ENCODE measurements at regions not wholly inside any gene's neighbourhood (a gene's known extent, or its start where the extent isn't known, plus 50 kb on each side); places are given as distances from the start of the nearest gene placed in this dataset.

DNA sequence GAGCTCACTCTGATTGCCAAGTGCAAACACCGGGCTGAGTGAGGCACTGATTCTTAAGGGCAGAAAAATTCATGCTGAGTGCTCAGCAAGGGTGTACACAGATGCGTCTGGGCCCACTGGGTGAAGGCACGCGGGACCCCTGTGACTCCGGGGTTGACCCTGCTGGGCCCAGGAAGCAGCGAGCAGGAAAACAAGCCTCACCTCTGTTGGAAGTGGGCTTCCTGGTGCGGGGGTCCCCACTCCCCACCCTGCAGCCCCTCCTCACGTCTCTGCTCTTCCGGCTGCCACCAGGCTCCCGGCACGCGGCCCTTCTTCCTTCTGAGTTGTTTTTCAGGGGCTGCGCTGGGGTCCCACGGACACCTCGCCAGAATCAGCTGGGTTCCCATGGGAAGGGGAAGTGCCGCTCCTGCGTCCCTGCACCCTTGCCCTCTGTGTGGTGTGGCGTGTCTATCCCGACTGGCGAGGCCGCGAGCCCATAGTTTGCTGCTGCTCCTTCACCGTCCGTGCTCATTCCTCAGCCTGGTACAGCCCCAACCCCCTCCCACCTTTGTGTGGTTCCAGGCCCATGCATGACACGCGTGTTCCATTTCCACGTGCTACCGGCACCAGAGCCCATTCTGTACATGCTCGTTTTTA is 80.6 kb upstream of the BHLHE23 start:
- DNase-seq (ENCODE audit: low read depth, low spot score) = no peak
- Histone ChIP-seq H2AFZ (ENCODE audit: low read depth, low read length) (no peak overlapping the region), H3K4me1 (ENCODE audit: control insufficient read depth, extremely low read depth, insufficient read depth, low read length) (no peaks in the 10 kb centered on the region), H3K9me1 (replicated peaks; ENCODE audit: control insufficient read depth, extremely low read depth, insufficient read depth, low read length) (no peaks in the 10 kb centered on the region), H3K9ac (replicated peaks; ENCODE audit: extremely low read depth, insufficient read depth, low read length) (no peak overlapping the region), H3K27ac (ENCODE audit: insufficient read depth, low read depth, low read length) (no peak overlapping the region), H4K20me1 (replicated peaks; ENCODE audit: control insufficient read depth, extremely low read depth, insufficient read depth, low read length) (no peaks in the 10 kb centered on the region), H3K4me3 (replicated peaks in 1 of 3; ENCODE audit: insufficient read depth in 1 of 3, low read depth in 1 of 3, low read length in 3 of 3) (no peak overlapping the region), H3K4me2 (ENCODE audit: insufficient read depth, low read length) (no peak overlapping the region), H3K27me3 (ENCODE audit: control insufficient read depth in 2 of 2, insufficient read depth in 2 of 2, low read length in 2 of 2) (no peaks in the 10 kb centered on the region), H3K79me2 (ENCODE audit: control insufficient read depth, insufficient read depth, low read length) (no peaks in the 10 kb centered on the region), H3K36me3 (ENCODE audit: control insufficient read depth in 2 of 2, extremely low read depth in 1 of 2, insufficient read depth in 2 of 2, low read length in 2 of 2) (no peaks in the 10 kb centered on the region), H3K9me3 (replicated peaks; ENCODE audit: control insufficient read depth, insufficient read depth, low read length) (no peaks in the 10 kb centered on the region)
- TF ChIP-seq GATA2 (IDR thresholded peaks at IDR 0.05; ENCODE audit: insufficient read depth, insufficient read length, low read depth, low read length) = no peak
- ChIA-PET POLR2A (no interaction called here), CTCF (no interaction called here)
- BruUV-seq (replicated peaks) = no TSS peak
- FAIRE-seq = no peak
- intact Hi-C loops (cut with micrococcal nuclease) = no loop called here
- dilution Hi-C loops (cut with MboI; ENCODE audit: extremely low pct_ligation_motif_present, low sequenced_read_pairs) = no loop called here

DNA sequence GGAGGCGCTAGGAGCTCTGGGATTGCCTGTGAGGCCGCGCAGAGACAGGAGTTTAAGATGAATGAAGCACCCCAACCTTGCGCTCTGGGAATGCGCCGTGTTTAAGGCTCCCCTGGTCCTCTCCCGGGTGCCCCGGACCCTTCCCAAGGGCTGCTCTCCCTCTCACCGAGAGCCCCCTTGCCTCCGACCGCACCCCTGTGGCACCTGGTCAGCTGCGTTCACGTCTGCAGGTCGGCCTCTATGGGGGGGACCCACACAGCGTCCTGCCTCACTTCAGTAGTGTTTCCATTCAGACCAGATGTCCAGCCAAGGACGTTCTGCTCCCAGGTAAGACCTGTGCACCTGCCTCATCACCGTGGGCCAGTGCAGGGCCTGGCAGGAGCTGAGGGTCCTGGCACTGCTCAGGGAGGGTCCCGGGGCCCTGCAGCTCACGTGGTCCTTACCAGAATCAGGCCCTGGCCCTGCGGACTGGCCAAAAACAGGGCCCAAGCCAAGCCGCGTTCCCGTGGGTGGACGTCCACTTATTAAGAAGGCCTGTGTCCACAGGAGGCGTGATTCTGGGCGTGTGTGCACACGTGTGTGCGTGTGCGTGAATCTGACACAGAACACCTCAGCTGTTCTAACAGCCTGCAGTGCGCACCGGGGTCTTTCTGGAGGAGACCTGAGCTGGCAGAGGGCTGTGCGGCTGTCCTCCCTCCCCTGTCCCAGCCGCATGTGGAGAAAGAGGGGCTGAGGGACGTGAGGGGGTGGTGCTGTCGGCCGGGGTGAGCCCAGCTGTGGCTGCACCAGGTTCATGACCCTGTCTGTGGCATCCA is 79.9 kb upstream of the BHLHE23 start:
- Histone ChIP-seq H3K9me1 (replicated peaks; ENCODE audit: control insufficient read depth, extremely low read depth, insufficient read depth, low read length) (no peaks in the 10 kb centered on the region), H3K27me3 (ENCODE audit: control insufficient read depth in 2 of 2, insufficient read depth in 2 of 2, low read length in 2 of 2) (no peaks in the 10 kb centered on the region), H3K36me3 (ENCODE audit: control insufficient read depth in 2 of 2, extremely low read depth in 1 of 2, insufficient read depth in 2 of 2, low read length in 2 of 2) (no peaks in the 10 kb centered on the region), H4K20me1 (replicated peaks; ENCODE audit: control insufficient read depth, extremely low read depth, insufficient read depth, low read length) (no peaks in the 10 kb centered on the region), H3K4me1 (ENCODE audit: control insufficient read depth, extremely low read depth, insufficient read depth, low read length) (no peaks in the 10 kb centered on the region), H3K9ac (replicated peaks; ENCODE audit: extremely low read depth, insufficient read depth, low read length) (no peak overlapping the region), H3K9me3 (replicated peaks; ENCODE audit: control insufficient read depth, insufficient read depth, low read length) (no peaks in the 10 kb centered on the region), H3K27ac (ENCODE audit: insufficient read depth, low read depth, low read length) (no peak overlapping the region), H3K4me2 (ENCODE audit: insufficient read depth, low read length) (no peak overlapping the region), H2AFZ (ENCODE audit: low read depth, low read length) (no peak overlapping the region), H3K4me3 (replicated peaks in 1 of 3; ENCODE audit: insufficient read depth in 1 of 3, low read depth in 1 of 3, low read length in 3 of 3) (no peak overlapping the region), H3K79me2 (ENCODE audit: control insufficient read depth, insufficient read depth, low read length) (no peaks in the 10 kb centered on the region)
- ChIA-PET POLR2A (no interaction called here), CTCF (no interaction called here)
- dilution Hi-C loops (cut with MboI; ENCODE audit: extremely low pct_ligation_motif_present, low sequenced_read_pairs) (no loop called here), intact Hi-C loops (cut with micrococcal nuclease) (no loop called here)
- TF ChIP-seq POLR2A (IDR thresholded peaks at IDR 0.05; ENCODE audit: low read depth, low read length) (no peak), EZH2 (IDR thresholded peaks at IDR 0.05; ENCODE audit: borderline replicate concordance, low read depth, low read length, severe bottlenecking) (no peak), JUN (IDR thresholded peaks at IDR 0.05; ENCODE audit: borderline replicate concordance, insufficient read depth, insufficient read length, low read depth) (no peak), POLR2AphosphoS5 (IDR thresholded peaks at IDR 0.05; ENCODE audit: insufficient read depth, low read depth, low read length) (no peak), GATA2 (IDR thresholded peaks at IDR 0.05; ENCODE audit: insufficient read depth, insufficient read length, low read depth, low read length) (no peak), FOS (IDR thresholded peaks at IDR 0.05; ENCODE audit: borderline replicate concordance, insufficient read depth, low read length) (no peak), MYC (IDR thresholded peaks at IDR 0.05; ENCODE audit: low read depth, low read length) (no peak)
- TF ChIP-seq, protein P1, sequence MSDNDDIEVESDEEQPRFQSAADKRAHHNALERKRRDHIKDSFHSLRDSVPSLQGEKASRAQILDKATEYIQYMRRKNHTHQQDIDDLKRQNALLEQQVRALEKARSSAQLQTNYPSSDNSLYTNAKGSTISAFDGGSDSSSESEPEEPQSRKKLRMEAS (IDR thresholded peaks at IDR 0.05; ENCODE audit: insufficient read depth, insufficient read length) = no peak
- TF ChIP-seq, protein P2, sequence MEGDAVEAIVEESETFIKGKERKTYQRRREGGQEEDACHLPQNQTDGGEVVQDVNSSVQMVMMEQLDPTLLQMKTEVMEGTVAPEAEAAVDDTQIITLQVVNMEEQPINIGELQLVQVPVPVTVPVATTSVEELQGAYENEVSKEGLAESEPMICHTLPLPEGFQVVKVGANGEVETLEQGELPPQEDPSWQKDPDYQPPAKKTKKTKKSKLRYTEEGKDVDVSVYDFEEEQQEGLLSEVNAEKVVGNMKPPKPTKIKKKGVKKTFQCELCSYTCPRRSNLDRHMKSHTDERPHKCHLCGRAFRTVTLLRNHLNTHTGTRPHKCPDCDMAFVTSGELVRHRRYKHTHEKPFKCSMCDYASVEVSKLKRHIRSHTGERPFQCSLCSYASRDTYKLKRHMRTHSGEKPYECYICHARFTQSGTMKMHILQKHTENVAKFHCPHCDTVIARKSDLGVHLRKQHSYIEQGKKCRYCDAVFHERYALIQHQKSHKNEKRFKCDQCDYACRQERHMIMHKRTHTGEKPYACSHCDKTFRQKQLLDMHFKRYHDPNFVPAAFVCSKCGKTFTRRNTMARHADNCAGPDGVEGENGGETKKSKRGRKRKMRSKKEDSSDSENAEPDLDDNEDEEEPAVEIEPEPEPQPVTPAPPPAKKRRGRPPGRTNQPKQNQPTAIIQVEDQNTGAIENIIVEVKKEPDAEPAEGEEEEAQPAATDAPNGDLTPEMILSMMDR (IDR thresholded peaks at IDR 0.05; ENCODE audit: extremely low read depth in 1 of 2, insufficient read depth in 1 of 2, low read depth in 1 of 2, low read length in 2 of 2) = no peak
- FAIRE-seq (no peak), DNase-seq (ENCODE audit: low read depth, low spot score) (no peak)
- no TSS peak for BruUV-seq (replicated peaks)
